GM12891 (cell line): ENCODE measurements at regions not wholly inside any gene's neighbourhood (a gene's known extent, or its start where the extent isn't known, plus 50 kb on each side); places are given as distances from the start of the nearest gene placed in this dataset.

ENCODE experiments used
- PAX5 ChIP-seq: IDR thresholded peaks from 2 replicates; pipeline ENCODE4 v1.6.1; 2011; ENCODE audit warnings: low read length, moderate library complexity, mild to moderate bottlenecking; ENCODE audit not compliant: insufficient read depth, severe bottlenecking
- POLR2A ChIP-seq: IDR thresholded peaks from 2 replicates; pipeline ENCODE4 v1.6.1; 2011; ENCODE audit warnings: low read depth, low read length, control low read depth
- POLR2AphosphoS5 ChIP-seq: IDR thresholded peaks from 2 replicates; pipeline ENCODE4 v1.6.1; 2011; ENCODE audit warnings: low read depth, low read length, control low read depth
- POU2F2 ChIP-seq: IDR thresholded peaks from 2 replicates; pipeline ENCODE4 v1.6.1; 2011; ENCODE audit warnings: low read depth, mild to moderate bottlenecking, control low read depth, low read length, moderate library complexity
- SPI1 ChIP-seq: IDR thresholded peaks from 2 replicates; pipeline ENCODE4 v1.6.1; 2011; ENCODE audit warnings: low read depth, low read length, control low read depth
- TAF1 ChIP-seq: IDR thresholded peaks from 2 replicates; pipeline ENCODE4 v1.6.1; 2011; ENCODE audit warnings: low read depth, low read length, control low read depth

DNA sequence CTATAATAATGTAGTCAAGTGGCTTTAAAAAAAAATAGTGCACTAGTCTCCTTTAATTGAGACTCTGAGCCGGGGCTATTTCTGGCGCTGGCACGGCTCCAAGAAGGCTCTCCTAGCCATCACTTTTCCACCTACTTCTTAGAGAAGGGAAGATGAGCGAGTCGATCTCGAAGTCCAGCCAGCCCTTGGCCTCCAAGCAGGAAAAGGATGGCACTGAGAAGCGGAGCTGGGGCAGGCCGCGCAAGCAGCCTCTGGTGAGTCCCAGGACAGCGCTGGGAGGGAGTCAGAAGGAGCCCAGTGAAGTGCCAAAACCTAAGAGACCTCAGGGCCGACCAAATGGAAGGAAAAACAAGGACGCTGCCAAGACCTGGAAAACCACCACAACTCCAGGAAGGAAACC lies 531.9 kb downstream of the MAGEB5 start:
- no peak for TF ChIP-seq POLR2A
- TF ChIP-seq PAX5: no peak
- no peak for TF ChIP-seq POLR2AphosphoS5
- TF ChIP-seq SPI1: no peak
- no peak for TF ChIP-seq TAF1
- no peak for TF ChIP-seq POU2F2
